Stomach (tissue), 4 donors: ENCODE measurements at regions not wholly inside any gene's neighbourhood (a gene's known extent, or its start where the extent isn't known, plus 50 kb on each side); places are given as distances from the start of the nearest gene placed in this dataset.

Source experiments
- CTCF ChIP-seq, 7 experiments: fragments of 450-650 bp in 4 of 7; fragments of 200-600 bp in 3 of 7; sonication (generic) in 3 of 7; IDR thresholded peaks; one replicate each; pipeline ENCODE4 v1.5.1; 2016 to 2019; ENCODE audit warnings: antibody characterized with exemption in 7 of 7, control low read depth in 2 of 7, mild to moderate bottlenecking in 1 of 7
- POLR2AphosphoS5 ChIP-seq, 3 donors: sonication (generic); formaldehyde crosslinking; IDR thresholded peaks; one replicate each; pipeline ENCODE4 v1.6.1; 2016; ENCODE audit warnings: antibody characterized with exemption in 3 of 3

GRCh38 chr12:4044101-4044500, 170.9 kb upstream of the PARP11 start:
- TF ChIP-seq CTCF (IDR thresholded peaks at IDR 0.05) (no peak), POLR2AphosphoS5 (IDR thresholded peaks at IDR 0.05) (no peak)
